ENCODE measurements at regions not wholly inside any gene's neighbourhood (a gene's known extent, or its start where the extent isn't known, plus 50 kb on each side); places are given as distances from the start of the nearest gene placed in this dataset.

- intact Hi-C loops (cut with micrococcal nuclease), result no loop called here
- ATAC-seq (no peak), DNase-seq (no peak)
- ChIA-PET POLR2A (ENCODE audit: unreplicated experiment) (no interaction called here), CTCF (no interaction called here)
- Histone ChIP-seq H4K20me1 (ENCODE audit: low read length) (no peaks in the 10 kb centered on the region), H3K4me2 (ENCODE audit: low read length) (no peak overlapping the region), H3K9ac (ENCODE audit: low read length) (no peak overlapping the region), H3K27me3 (ENCODE audit: low read length) (no peaks in the 10 kb centered on the region), H3K9me2 (replicated peaks; ENCODE audit: low read length) (no peaks in the 10 kb centered on the region), H3K4me1 (ENCODE audit: insufficient read depth, low read length) (no peaks in the 10 kb centered on the region), H3K9me3 (ENCODE audit: low read length) (no peaks in the 10 kb centered on the region), H2AFZ (ENCODE audit: low read length) (no peak overlapping the region), H3K79me2 (ENCODE audit: low read length) (no peaks in the 10 kb centered on the region), H3K4me3 (ENCODE audit: low read length) (no peak overlapping the region), H3K36me3 (ENCODE audit: low read depth, low read length) (no peaks in the 10 kb centered on the region), H3K27ac (ENCODE audit: low read length) (no peak overlapping the region), H3F3A (ENCODE audit: low read length, unreplicated experiment) (no peaks in the 10 kb centered on the region)
- no TSS peak for BruUV-seq (replicated peaks)
- no peak for TF ChIP-seq EZH2phosphoT487 (IDR thresholded peaks at IDR 0.05; ENCODE audit: borderline replicate concordance, low read length)
- TF ChIP-seq, protein P1, sequence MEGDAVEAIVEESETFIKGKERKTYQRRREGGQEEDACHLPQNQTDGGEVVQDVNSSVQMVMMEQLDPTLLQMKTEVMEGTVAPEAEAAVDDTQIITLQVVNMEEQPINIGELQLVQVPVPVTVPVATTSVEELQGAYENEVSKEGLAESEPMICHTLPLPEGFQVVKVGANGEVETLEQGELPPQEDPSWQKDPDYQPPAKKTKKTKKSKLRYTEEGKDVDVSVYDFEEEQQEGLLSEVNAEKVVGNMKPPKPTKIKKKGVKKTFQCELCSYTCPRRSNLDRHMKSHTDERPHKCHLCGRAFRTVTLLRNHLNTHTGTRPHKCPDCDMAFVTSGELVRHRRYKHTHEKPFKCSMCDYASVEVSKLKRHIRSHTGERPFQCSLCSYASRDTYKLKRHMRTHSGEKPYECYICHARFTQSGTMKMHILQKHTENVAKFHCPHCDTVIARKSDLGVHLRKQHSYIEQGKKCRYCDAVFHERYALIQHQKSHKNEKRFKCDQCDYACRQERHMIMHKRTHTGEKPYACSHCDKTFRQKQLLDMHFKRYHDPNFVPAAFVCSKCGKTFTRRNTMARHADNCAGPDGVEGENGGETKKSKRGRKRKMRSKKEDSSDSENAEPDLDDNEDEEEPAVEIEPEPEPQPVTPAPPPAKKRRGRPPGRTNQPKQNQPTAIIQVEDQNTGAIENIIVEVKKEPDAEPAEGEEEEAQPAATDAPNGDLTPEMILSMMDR (conservative IDR thresholded peaks at IDR 0.05; ENCODE audit: low read depth, low read length), result no peak
- no peak for TF ChIP-seq EZH2 (IDR thresholded peaks at IDR 0.05; ENCODE audit: low read length, unreplicated experiment)
These were observed 439.1 kb downstream of the XYLT1 start for GRCh38 chr16:17031484-17032268.

GRCh38 chr16:17032332-17032731 lies 438.4 kb downstream of the XYLT1 start:
- Histone ChIP-seq H3K9me2 (replicated peaks; ENCODE audit: low read length) (no peaks in the 10 kb centered on the region), H3K4me1 (ENCODE audit: insufficient read depth, low read length) (no peaks in the 10 kb centered on the region), H3K4me3 (ENCODE audit: low read length) (no peak overlapping the region), H3F3A (ENCODE audit: low read length, unreplicated experiment) (no peaks in the 10 kb centered on the region), H3K27ac (ENCODE audit: low read length) (no peak overlapping the region), H2AFZ (ENCODE audit: low read length) (no peak overlapping the region), H3K9ac (ENCODE audit: low read length) (no peak overlapping the region), H3K9me3 (ENCODE audit: low read length) (no peaks in the 10 kb centered on the region), H3K27me3 (ENCODE audit: low read length) (no peaks in the 10 kb centered on the region), H3K36me3 (ENCODE audit: low read depth, low read length) (no peaks in the 10 kb centered on the region), H4K20me1 (ENCODE audit: low read length) (no peaks in the 10 kb centered on the region), H3K79me2 (ENCODE audit: low read length) (no peaks in the 10 kb centered on the region), H3K4me2 (ENCODE audit: low read length) (no peak overlapping the region)
- intact Hi-C loops (cut with micrococcal nuclease), result no loop called here
- ChIA-PET CTCF (no interaction called here), POLR2A (ENCODE audit: unreplicated experiment) (no interaction called here)
- TF ChIP-seq, protein P1 (conservative IDR thresholded peaks at IDR 0.05; ENCODE audit: low read depth, low read length), result no peak
- TF ChIP-seq EZH2 (IDR thresholded peaks at IDR 0.05; ENCODE audit: low read length, unreplicated experiment) (no peak), EZH2phosphoT487 (IDR thresholded peaks at IDR 0.05; ENCODE audit: borderline replicate concordance, low read length) (no peak)
- no peak for ATAC-seq
- DNase-seq, result no peak
- BruUV-seq (replicated peaks), result no TSS peak

- H3F3A ChIP-seq (ENCODE audit: low read length, unreplicated experiment), result no peaks in the 10 kb centered on the region
- no peaks in the 10 kb centered on the region for H3K79me2 ChIP-seq (ENCODE audit: low read length)
- no peaks in the 10 kb centered on the region for H3K36me3 ChIP-seq (ENCODE audit: low read depth, low read length)
- TF ChIP-seq EZH2 (IDR thresholded peaks at IDR 0.05; ENCODE audit: low read length, unreplicated experiment) (no peak), EZH2phosphoT487 (IDR thresholded peaks at IDR 0.05; ENCODE audit: borderline replicate concordance, low read length) (no peak)
- TF ChIP-seq, protein P1 (conservative IDR thresholded peaks at IDR 0.05; ENCODE audit: low read depth, low read length), result no peak
- no peak overlapping the region for H3K27ac ChIP-seq (ENCODE audit: low read length)
- no peaks in the 10 kb centered on the region for H4K20me1 ChIP-seq (ENCODE audit: low read length)
- DNase-seq, result no peak
- no peaks in the 10 kb centered on the region for H3K9me3 ChIP-seq (ENCODE audit: low read length)
- no peak for ATAC-seq
- no peaks in the 10 kb centered on the region for H3K4me1 ChIP-seq (ENCODE audit: insufficient read depth, low read length)
- no peak overlapping the region for H3K4me2 ChIP-seq (ENCODE audit: low read length)
- no peak overlapping the region for H2AFZ ChIP-seq (ENCODE audit: low read length)
- no peak overlapping the region for H3K4me3 ChIP-seq (ENCODE audit: low read length)
- ChIA-PET CTCF (no interaction called here), POLR2A (ENCODE audit: unreplicated experiment) (no interaction called here)
- H3K9me2 ChIP-seq (replicated peaks; ENCODE audit: low read length), result no peaks in the 10 kb centered on the region
- no TSS peak for BruUV-seq (replicated peaks)
- intact Hi-C loops (cut with micrococcal nuclease), result no loop called here
- H3K27me3 ChIP-seq (ENCODE audit: low read length), result no peaks in the 10 kb centered on the region
- no peak overlapping the region for H3K9ac ChIP-seq (ENCODE audit: low read length)
These were observed 436.1 kb downstream of the XYLT1 start for GRCh38 chr16:17034477-17035252.
